ENCODE measurements at regions not wholly inside any gene's neighbourhood (a gene's known extent, or its start where the extent isn't known, plus 50 kb on each side); places are given as distances from the start of the nearest gene placed in this dataset.

GRCh38 chr16:14356064-14356463 lies 274.0 kb downstream of the PARN start:
- no CpG with 5 or more reads among the region's 11 CpGs for WGBS (ENCODE audit: extremely low coverage, insufficient read length, low lambda C conversion rate)
- H3K18ac ChIP-seq (ENCODE audit: insufficient read length, low read depth, low read length) = no peak overlapping the region
- no peaks in the 10 kb centered on the region for H3K79me1 ChIP-seq (ENCODE audit: insufficient read depth, low read depth, low read length, poor library complexity, severe bottlenecking)

More at GRCh38 chr16:14356064-14356463, 274.0 kb downstream of the PARN start:
- H4K91ac ChIP-seq (ENCODE audit: insufficient read length, low read depth, low read length) = no peak overlapping the region
- DNase-seq = no peak
- H3K79me2 ChIP-seq (ENCODE audit: insufficient read depth, low read length) = no peaks in the 10 kb centered on the region
- TF ChIP-seq CTCF (conservative IDR thresholded peaks at IDR 0.05) = no peak
- H2AK5ac ChIP-seq (ENCODE audit: insufficient read length, low read length) = no peak overlapping the region
- H3K27ac ChIP-seq (ENCODE audit: insufficient read length, low read depth, low read length) = no peak overlapping the region
- Mint-ChIP-seq H3K9me3 (no peaks in the 10 kb centered on the region; a peak in 2 of 5 replicates), H3K4me1 (peaks cover 13 to 14% of the 10 kb centered on the region in 2 experiments), H3K27me3 (ENCODE audit: low read depth) (peaks cover 2% of the 10 kb centered on the region), H3K27ac (no peak overlapping the region), H3K4me3 (no peak overlapping the region), H3K36me3 (ENCODE audit: insufficient read depth in 1 of 3, low read depth in 3 of 3) (no peaks in the 10 kb centered on the region; a peak in 1 of 7 replicates)
- no peak overlapping the region for H4K8ac ChIP-seq (replicated peaks; ENCODE audit: insufficient read length, low read depth, low read length)
- no peak overlapping the region for H3K56ac ChIP-seq (ENCODE audit: insufficient read length, low read depth, low read length)
- H2BK15ac ChIP-seq (ENCODE audit: low read depth, low read length) = no peak overlapping the region
- H3K9me3 ChIP-seq (ENCODE audit: control insufficient read depth, low read depth, low read length) = no peaks in the 10 kb centered on the region
- no peak overlapping the region for H2BK12ac ChIP-seq (ENCODE audit: insufficient read length, low read depth, low read length)
- no peak overlapping the region for H3K4me2 ChIP-seq (ENCODE audit: insufficient read depth, insufficient read length, low read length)
- H3K23ac ChIP-seq (ENCODE audit: insufficient read length, low read depth, low read length) = no peak overlapping the region
- H3K4me1 ChIP-seq (ENCODE audit: insufficient read depth, low read length) = no peaks in the 10 kb centered on the region; the same call in 1 of the 2 replicates
- no peak overlapping the region for H3K14ac ChIP-seq (ENCODE audit: insufficient read depth, low read length)
- no peak overlapping the region for H2BK5ac ChIP-seq (ENCODE audit: insufficient read length, low read length)
- H3K4ac ChIP-seq (ENCODE audit: low read depth, low read length) = no peak overlapping the region
- H2BK120ac ChIP-seq (ENCODE audit: low read depth, low read length, poor library complexity, severe bottlenecking) = no peak overlapping the region
- no peak overlapping the region for H3K9ac ChIP-seq (ENCODE audit: extremely low read depth, insufficient read length, low read length)
- H4K5ac ChIP-seq (ENCODE audit: insufficient read length, low read depth, low read length) = no peak overlapping the region
- H3K27me3 ChIP-seq (ENCODE audit: insufficient read depth, low read length) = no peaks in the 10 kb centered on the region
- no peaks in the 10 kb centered on the region for H4K20me1 ChIP-seq (ENCODE audit: control insufficient read depth, insufficient read depth, insufficient read length)
- H2AFZ ChIP-seq (ENCODE audit: low read length) = no peak overlapping the region
- no peaks in the 10 kb centered on the region for H3K23me2 ChIP-seq (ENCODE audit: insufficient read length, low read depth, low read length, poor library complexity, severe bottlenecking)
- no peak overlapping the region for H3T11ph ChIP-seq (ENCODE audit: low read length)
- no peak overlapping the region for H2BK20ac ChIP-seq (ENCODE audit: low read depth, low read length, poor library complexity, severe bottlenecking)

All from H9 (cell line).